Uterus (tissue), 2 donors: ENCODE measurements at regions not wholly inside any gene's neighbourhood (a gene's known extent, or its start where the extent isn't known, plus 50 kb on each side); places are given as distances from the start of the nearest gene placed in this dataset.

Source experiments
- POLR2A ChIP-seq, 2 donors: fragments of 450-650 bp; IDR thresholded peaks; one replicate each; pipeline ENCODE4 v1.6.1; 2016; ENCODE audit warnings: antibody characterized with exemption in 2 of 2, mild to moderate bottlenecking in 1 of 2, moderate library complexity in 1 of 2
- TF ChIP-seq, protein P1 (sequence below), 4 experiments: fragments of 200-600 bp in 2 of 4; fragments of 450-650 bp in 2 of 4; sonication (generic) in 2 of 4; IDR thresholded peaks; one replicate each; pipeline ENCODE4 v1.5.1; 2016 to 2019; ENCODE audit warnings: antibody characterized with exemption in 4 of 4, mild to moderate bottlenecking in 2 of 4, moderate library complexity in 1 of 4

DNA sequence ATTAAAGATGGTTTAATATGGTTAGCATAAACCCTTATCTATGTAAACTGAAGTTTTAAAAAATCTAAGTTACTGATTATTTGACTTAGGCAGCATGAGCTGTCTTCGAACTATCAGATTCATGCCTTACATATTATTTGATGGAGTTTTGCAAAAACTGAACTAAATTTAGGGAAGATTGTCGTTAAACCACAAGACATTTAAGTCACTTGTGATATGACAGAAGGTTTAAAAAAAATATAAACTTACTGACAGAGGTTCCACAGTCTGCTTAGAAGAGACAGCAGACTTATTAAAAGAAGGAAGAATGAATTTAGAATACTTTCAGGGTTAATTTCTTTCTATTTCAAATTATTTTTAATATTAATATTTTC lies 110.9 kb upstream of the FRY start:
- TF ChIP-seq, protein P1, sequence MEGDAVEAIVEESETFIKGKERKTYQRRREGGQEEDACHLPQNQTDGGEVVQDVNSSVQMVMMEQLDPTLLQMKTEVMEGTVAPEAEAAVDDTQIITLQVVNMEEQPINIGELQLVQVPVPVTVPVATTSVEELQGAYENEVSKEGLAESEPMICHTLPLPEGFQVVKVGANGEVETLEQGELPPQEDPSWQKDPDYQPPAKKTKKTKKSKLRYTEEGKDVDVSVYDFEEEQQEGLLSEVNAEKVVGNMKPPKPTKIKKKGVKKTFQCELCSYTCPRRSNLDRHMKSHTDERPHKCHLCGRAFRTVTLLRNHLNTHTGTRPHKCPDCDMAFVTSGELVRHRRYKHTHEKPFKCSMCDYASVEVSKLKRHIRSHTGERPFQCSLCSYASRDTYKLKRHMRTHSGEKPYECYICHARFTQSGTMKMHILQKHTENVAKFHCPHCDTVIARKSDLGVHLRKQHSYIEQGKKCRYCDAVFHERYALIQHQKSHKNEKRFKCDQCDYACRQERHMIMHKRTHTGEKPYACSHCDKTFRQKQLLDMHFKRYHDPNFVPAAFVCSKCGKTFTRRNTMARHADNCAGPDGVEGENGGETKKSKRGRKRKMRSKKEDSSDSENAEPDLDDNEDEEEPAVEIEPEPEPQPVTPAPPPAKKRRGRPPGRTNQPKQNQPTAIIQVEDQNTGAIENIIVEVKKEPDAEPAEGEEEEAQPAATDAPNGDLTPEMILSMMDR (IDR thresholded peaks at IDR 0.05), result no peak
- no peak for TF ChIP-seq POLR2A (IDR thresholded peaks at IDR 0.05)
